ENCODE measurements at regions not wholly inside any gene's neighbourhood (a gene's known extent, or its start where the extent isn't known, plus 50 kb on each side); places are given as distances from the start of the nearest gene placed in this dataset.
"Not testable (repeated sequence)": the region's sequence is repeated elsewhere in the genome, so short reads cannot be mapped to it uniquely, and the experiment has no call there.

DNA sequence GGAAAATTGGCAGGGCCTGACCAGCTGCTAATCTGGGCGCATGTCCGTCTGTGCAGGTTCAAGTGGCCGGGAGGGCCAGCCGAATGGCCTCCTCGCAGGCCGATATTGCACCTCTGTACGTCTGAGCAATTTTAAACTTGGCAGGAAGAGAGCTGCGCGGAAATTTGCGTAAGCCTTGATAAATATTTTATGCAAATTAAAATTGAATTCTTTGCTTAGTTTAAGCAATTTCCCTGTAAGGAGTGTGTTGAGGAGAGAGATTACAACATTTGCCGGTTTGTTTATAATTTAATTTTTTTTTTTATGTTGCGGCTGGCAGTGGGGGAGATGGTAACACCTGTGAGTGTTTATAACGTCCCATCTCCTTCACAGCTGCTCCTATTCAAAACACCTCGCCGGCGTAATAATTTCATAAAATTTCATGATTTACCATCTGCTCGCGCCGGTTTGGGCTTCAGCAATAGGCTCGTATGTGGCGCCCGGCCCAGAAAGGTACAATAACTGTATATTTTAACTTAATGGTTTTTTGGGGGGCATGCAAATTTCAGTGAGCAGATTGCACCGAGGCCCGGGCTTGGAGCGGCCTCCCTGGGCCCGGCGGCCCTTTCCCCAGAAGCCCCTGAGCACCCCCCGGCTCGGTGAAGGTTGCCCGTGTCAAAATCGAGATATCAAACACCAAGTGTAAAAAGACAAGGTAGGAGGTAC, 269.4 kb upstream of the MVB12B start:
- DNase-seq: peak; percentile 77 to 84

GRCh38 chr9:126058011-126058531, 268.6 kb upstream of the MVB12B start:
- DNase-seq: peak in 1 of 2 experiments; percentile 71

DNA sequence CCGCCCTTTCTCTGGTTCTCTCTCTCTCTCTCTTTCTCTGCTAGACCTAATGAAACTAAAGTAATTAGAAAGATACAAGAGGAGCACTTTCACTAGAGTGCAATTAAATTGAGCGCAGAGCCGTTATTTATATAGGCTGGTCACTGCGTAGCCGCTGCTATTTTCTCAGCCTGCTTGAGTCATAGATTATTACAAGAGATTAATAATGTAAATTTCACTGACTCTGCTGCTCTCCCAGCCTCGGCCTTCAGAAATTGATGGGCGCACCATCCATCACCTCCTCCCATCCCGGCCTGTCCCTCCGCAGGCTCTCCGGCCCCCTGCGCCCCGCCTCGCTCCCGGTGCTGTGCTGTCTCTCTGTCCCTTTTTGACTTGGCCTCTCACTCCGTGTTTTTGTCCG, 268.0 kb upstream of the MVB12B start:
- DNase-seq: peak in 1 of 2 experiments; percentile 35

GRCh38 chr9:126061575-126061974, 265.1 kb upstream of the MVB12B start:
- DNase-seq: no peak

GRCh38 chr9:126062158-126062886, 264.3 kb upstream of the MVB12B start:
- DNase-seq: no peak

DNA sequence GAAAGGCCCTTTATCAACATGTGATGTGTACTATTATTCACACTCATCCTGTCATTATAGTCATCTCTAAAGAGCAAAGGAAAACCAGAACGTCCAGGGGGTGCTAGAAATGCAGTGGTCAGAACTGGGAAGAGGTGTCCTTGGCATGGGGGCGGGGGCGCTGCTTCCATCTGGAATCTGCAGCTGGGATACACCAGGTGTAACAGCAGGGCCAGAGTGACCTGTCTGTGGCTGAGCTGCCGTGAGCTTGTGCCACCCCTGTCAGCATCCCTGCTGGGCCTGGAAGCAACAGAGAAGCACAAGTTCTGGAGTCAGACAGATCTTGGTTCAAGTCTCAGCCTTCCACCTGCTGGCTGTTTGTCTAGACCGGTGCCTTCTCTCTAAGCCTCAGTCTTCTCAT, 263.3 kb upstream of the MVB12B start:
- no peak for DNase-seq

- DNase-seq: no peak
Measured at GRCh38 chr9:126066131-126066530, 260.5 kb upstream of the MVB12B start.

DNA sequence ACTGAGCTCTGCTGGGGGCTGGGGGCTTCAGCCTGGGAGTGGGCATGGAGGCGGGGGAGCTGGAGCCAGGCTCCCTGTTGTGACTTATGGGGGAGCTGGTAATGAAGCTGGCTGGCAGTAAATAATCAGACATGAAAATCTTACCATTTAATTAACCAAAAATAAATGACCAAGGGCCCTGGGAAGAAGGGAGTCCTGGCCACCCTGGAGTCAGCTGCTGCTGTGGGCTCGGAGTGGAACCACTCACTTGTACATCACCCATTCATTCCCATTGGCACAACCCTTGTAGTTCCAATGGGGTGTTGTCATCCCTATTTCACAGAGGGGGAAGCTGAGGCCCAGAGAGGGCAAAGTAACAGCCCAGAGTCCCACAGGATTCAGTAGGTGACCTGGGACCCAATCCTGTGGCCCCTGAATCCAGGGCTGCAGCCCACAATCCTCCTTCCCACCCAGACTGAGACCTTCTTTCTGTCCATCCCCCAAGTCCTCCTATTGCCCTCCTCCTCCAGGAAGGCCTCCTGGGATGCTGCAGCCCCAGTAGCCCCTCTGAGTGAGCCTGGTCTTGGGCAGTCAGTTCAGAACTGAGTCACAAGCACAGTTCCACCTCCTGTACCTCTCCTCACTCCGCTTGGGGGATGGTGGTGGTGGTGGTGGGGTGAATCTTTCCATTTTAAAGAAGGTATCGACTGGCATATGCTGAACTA, 259.4 kb upstream of the MVB12B start:
- no peak for DNase-seq

DNA sequence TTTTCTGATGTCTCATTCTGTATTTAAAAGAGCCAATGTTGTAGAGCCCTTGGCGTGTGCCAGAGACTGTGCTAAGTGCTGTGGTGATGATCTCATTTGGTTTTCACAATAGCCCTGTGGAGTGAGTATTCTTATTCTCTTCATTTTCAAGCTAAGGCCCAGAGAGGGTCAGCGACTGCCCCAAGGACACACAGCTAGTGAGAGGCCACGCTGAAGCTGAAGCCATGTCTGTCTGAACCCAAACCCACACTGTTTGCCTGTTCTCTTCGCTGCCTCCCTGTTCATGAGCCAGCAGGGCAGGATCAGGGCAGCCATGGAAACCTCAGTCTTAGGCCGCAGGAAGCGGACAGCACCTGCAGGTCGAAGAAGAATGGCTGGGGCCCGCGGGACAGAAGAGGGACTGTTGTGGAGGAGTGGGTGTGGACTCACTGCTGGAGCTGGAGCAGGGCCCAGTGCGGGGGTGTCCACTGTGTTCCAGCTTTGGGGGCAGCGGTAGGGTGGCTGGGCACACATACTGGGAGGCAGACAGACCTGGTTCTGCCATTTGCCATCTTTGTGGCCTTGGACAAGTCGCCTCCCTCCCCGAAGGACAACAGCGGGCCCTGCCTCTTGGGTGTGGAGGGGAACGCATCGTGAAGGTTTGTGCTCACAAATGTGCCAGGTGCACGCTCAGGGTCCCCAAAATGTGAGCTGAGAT, 257.9 kb upstream of the MVB12B start:
- no peak for DNase-seq

- no peak for DNase-seq
Measured at GRCh38 chr9:126069400-126069955, 257.2 kb upstream of the MVB12B start.

- no peak for DNase-seq
Measured at GRCh38 chr9:126070058-126070655, 256.5 kb upstream of the MVB12B start.

DNA sequence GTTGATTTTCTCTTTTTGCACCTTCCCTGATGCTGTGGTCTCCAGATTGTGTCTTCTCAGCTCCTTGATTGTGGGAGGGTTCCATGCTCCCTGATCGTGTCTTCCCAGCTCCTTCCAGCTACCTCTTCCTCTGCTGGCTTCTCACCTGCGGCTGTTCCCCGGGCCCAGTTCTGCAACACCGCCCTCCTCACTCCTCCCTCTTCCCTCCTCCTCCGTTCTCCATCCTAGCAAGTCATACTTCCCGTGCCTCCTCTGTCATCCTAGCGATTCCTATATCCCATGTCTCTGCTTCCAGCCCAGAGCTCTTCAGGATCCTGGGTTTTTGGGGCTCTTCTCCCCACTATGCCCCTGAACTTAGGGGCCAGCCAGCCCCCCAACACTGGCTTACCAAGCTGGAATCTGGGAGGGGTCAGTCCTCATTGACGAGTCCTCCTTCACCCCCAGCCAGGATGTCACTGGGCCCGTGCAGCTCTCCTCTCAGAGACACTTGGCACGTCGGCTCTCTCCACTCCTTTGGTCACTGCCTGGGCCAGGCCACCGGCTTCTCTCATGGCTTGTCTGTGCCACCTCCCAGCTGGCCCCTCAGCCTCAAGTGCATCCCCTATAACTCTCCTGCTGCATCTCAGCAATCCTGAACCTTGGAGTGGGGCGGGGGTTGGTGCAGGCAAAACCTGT, 255.4 kb upstream of the MVB12B start:
- DNase-seq: no peak

- not testable (repeated sequence) for DNase-seq
Measured at GRCh38 chr9:126077656-126078055, 249.0 kb upstream of the MVB12B start.

- DNase-seq: no peak
Measured at GRCh38 chr9:126080641-126081040, 246.0 kb upstream of the MVB12B start.

- no peak for DNase-seq
Measured at GRCh38 chr9:126081746-126082145, 244.9 kb upstream of the MVB12B start.

DNA sequence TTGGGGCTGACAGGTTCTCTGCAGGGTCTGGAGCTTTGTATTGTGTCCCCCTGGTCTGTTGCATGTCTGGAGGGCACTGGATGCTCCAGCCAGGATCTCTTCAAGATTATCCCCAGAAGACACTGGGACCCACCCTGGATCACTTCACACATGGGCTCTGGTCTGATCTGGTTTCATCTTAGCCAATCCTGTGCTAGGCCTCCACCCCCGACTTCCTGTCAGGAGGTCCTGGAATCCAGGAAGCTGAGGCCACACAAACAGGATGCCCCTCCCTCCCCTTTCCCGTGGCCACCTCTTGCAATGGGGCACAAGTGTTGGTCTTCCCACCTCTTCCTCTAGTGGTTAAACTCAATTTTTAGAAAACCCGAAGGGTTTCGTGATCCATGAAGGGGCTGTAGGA, 242.6 kb upstream of the MVB12B start:
- DNase-seq: no peak

DNA sequence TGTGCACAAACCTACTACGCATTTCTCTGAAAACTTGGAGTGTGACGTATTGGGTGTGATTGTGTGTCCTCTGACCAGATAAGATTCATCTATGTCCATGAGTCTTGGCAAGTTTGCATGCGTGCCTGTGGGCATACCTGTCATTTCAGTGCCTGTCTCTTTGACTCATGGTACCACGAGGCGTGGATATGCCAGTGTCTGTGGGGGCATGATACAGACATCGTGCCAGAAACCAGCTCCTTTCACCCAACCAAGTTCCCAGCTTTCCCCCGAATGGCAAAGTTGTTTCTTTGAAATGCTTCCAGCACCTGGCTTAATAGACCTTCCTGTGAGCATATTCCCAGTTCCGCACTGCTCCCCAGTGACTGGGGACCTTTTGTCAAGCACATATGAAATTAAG, 241.9 kb upstream of the MVB12B start:
- DNase-seq: no peak

- no peak for DNase-seq
Measured at GRCh38 chr9:126085170-126085569, 241.5 kb upstream of the MVB12B start.

- DNase-seq: no peak
Measured at GRCh38 chr9:126088336-126088735, 238.3 kb upstream of the MVB12B start.

DNA sequence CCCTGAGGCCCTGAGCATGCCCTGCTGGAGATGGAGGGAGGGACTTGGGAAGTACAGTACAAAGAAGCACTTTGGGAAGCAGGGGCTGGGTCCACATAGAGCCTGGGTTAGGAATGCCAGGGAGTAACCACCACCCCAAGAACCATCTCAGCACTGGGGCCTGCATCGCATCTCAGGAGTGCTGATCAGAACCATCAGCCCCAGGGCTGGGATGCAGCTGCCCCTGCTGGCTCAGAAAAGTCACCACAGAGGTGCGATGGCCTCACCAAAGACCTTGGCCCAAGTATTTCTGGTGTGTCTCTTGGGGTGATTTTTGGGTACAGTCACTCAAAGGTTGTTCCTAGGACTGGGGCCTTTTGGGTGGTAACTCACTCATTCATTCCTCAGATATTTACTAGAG, 236.8 kb upstream of the MVB12B start:
- DNase-seq: no peak

- no peak for DNase-seq
Measured at GRCh38 chr9:126093771-126094170, 232.9 kb upstream of the MVB12B start.
